HCT116 (cell line): ENCODE measurements at regions not wholly inside any gene's neighbourhood (a gene's known extent, or its start where the extent isn't known, plus 50 kb on each side); places are given as distances from the start of the nearest gene placed in this dataset.

ENCODE experiments used
- ATAC-seq: fragments of 200-7000 bp; cut with Tn5 transposase; 2 replicates; pipeline ENCODE4 v1.9.1; 2020; ENCODE audit warnings: mild to moderate bottlenecking, moderate library complexity
- BruUV-seq: library from RNA; stranded (reverse); fragments of 400-500 nt; replicated peaks from 2 replicates; lab custom pipeline; 2021; lab: Mats Ljungman, UMichigan
- CTCF ChIA-PET: fragments of 300-600 bp; sonication (Branson Sonifier 250); formaldehyde crosslinking; loops from one replicate; lab custom pipeline; 2021; ENCODE audit warnings: antibody characterized with exemption; lab: Charles Lee
- POLR2A ChIA-PET: fragments of 300-600, 350-600 bp; sonication (Branson Sonifier 250); formaldehyde crosslinking; loops from one replicate; lab custom pipeline; 2021; ENCODE audit warnings: antibody characterized with exemption; lab: Charles Lee
- RAD21 ChIA-PET, 2 experiments: fragments of 300-600 bp; sonication (Branson Sonifier 250); formaldehyde crosslinking; loops; one replicate each; lab custom pipeline; 2023; ENCODE audit warnings: low total read pairs in 2 of 2; ENCODE audit not compliant: uncharacterized antibody in 2 of 2, unreplicated experiment in 2 of 2, low non-redundant PET in 1 of 2; lab: Charles Lee
- DNase-seq: peaks from one replicate; pipeline ENCODE4 v3.0.0-alpha.2; 2010; ENCODE audit warnings: low read depth, low spot score
- H2AFZ ChIP-seq: fragments of 200-600 bp; shearing (Covaris generic), sonication (generic); 2 replicates; pipeline ENCODE4 v1.6.1; 2017; ENCODE audit warnings: low read depth, mixed run types, mixed read lengths, antibody characterized with exemption, low read length; ENCODE audit not compliant: poor library complexity, severe bottlenecking
- H3K27ac ChIP-seq: 2 replicates; pipeline ENCODE4 v1.5.1; 2012; ENCODE audit warnings: low read depth, low read length
- H3K27me3 ChIP-seq: fragments of 200-600 bp; sonication (generic); 2 replicates; pipeline ENCODE4 v1.6.1; 2016; ENCODE audit warnings: mixed run types, low read length, mixed read lengths; ENCODE audit not compliant: insufficient read depth
- H3K36me3 ChIP-seq, 2 experiments: fragments of 200-500 bp in 1 of 2; fragments of 200-600 bp in 1 of 2; sonication (Bioruptor generic) in 1 of 2; sonication (generic) in 1 of 2; 2 replicates each; pipeline versions ENCODE4 v1.5.1 to v1.6.1; 2014 to 2016; ENCODE audit warnings: low read length in 2 of 2, inconsistent platforms in 1 of 2, mixed read lengths in 1 of 2, mixed run types in 1 of 2; ENCODE audit not compliant: insufficient read depth in 2 of 2, control insufficient read depth in 1 of 2
- H3K4me1 ChIP-seq, 2 experiments: fragments of 200-600 bp in 1 of 2; sonication (generic) in 1 of 2; 2 replicates each; pipeline versions ENCODE4 v1.5.1 to v1.6.1; 2012 to 2017; ENCODE audit warnings: low read length in 2 of 2, inconsistent platforms in 1 of 2, mild to moderate bottlenecking in 1 of 2, mixed read lengths in 1 of 2, mixed run types in 1 of 2, moderate library complexity in 1 of 2; ENCODE audit not compliant: insufficient read depth in 2 of 2, control insufficient read depth in 1 of 2
- H3K4me2 ChIP-seq: fragments of 200-600 bp; sonication (generic); 2 replicates; pipeline ENCODE4 v1.6.1; 2017; ENCODE audit warnings: mixed run types, low read length, mixed read lengths
- H3K4me3 ChIP-seq, 2 experiments: fragments of 200-600 bp in 1 of 2; sonication (generic) in 1 of 2; replicated peaks in 1 of 2; 2 replicates each; pipeline ENCODE4 v1.5.1; 2011 to 2016; ENCODE audit warnings: low read length in 2 of 2, control low read depth in 1 of 2, low read depth in 1 of 2, mild to moderate bottlenecking in 1 of 2, mixed read lengths in 1 of 2, mixed run types in 1 of 2
- H3K79me2 ChIP-seq: fragments of 200-600 bp; sonication (generic); 2 replicates; pipeline ENCODE4 v1.6.1; 2017; ENCODE audit warnings: mild to moderate bottlenecking, mixed run types, low read length, moderate library complexity, mixed read lengths; ENCODE audit not compliant: insufficient read depth
- H3K9ac ChIP-seq: fragments of 200-600 bp; sonication (generic); 2 replicates; pipeline ENCODE4 v1.6.1; 2016; ENCODE audit warnings: low read length, mixed read lengths
- H3K9me2 ChIP-seq: fragments of 200-600 bp; sonication (generic), shearing (Covaris generic); 2 replicates; pipeline ENCODE4 v1.6.1; 2017; ENCODE audit warnings: mixed run types, mild to moderate bottlenecking, moderate library complexity; ENCODE audit not compliant: insufficient read depth
- H3K9me3 ChIP-seq, 2 experiments: fragments of 200-500 bp in 1 of 2; fragments of 200-600 bp in 1 of 2; sonication (Bioruptor generic) in 1 of 2; sonication (generic) in 1 of 2; 2 replicates each; pipeline ENCODE4 v1.6.1; 2014 to 2017; ENCODE audit warnings: low read length in 2 of 2, mixed read lengths in 2 of 2, inconsistent platforms in 1 of 2, low read depth in 1 of 2, mild to moderate bottlenecking in 1 of 2, mixed run types in 1 of 2, moderate library complexity in 1 of 2; ENCODE audit not compliant: control insufficient read depth in 1 of 2, insufficient read depth in 1 of 2
- H4K20me1 ChIP-seq: fragments of 200-600 bp; sonication (generic), shearing (Covaris generic); 2 replicates; pipeline ENCODE4 v1.6.1; 2017; ENCODE audit warnings: mixed run types, mild to moderate bottlenecking, moderate library complexity; ENCODE audit not compliant: insufficient read depth
- CBX3 ChIP-seq: IDR thresholded peaks from 2 replicates; pipeline ENCODE4 v1.6.1; 2012; ENCODE audit warnings: low read depth
- EGR1 ChIP-seq: IDR thresholded peaks from 2 replicates; pipeline ENCODE4 v1.6.1; 2012; ENCODE audit warnings: low read depth
- ELF1 ChIP-seq: IDR thresholded peaks from 2 replicates; pipeline ENCODE4 v1.6.1; 2012; ENCODE audit warnings: low read depth, borderline replicate concordance
- JUND ChIP-seq: IDR thresholded peaks from 2 replicates; pipeline ENCODE4 v1.6.1; 2012
- SRF ChIP-seq: IDR thresholded peaks from 2 replicates; pipeline ENCODE4 v1.6.1; 2012; ENCODE audit warnings: low read depth
- ZFX ChIP-seq: fragments of 450-650 bp; IDR thresholded peaks from 2 replicates; pipeline ENCODE4 v1.6.1; 2017
- intact Hi-C: fragments of 100-400 bp; cut with micrococcal nuclease; formaldehyde crosslinking; loops from 2 replicates; pipeline ENCODE4 v1.10.0; 2022
- TF ChIP-seq, protein P1 (sequence below), 3 experiments: fragments of 200-600 bp in 1 of 3; sonication (generic) in 1 of 3; IDR thresholded peaks in 2 of 3; conservative IDR thresholded peaks in 1 of 3; 2 replicates each; pipeline ENCODE4 v1.5.1; 2012 to 2017; ENCODE audit warnings: low read depth in 2 of 3, low read length in 2 of 3, antibody characterized with exemption in 1 of 3, borderline replicate concordance in 1 of 3, control low read depth in 1 of 3, mild to moderate bottlenecking in 1 of 3, mixed read lengths in 1 of 3, mixed run types in 1 of 3, moderate library complexity in 1 of 3; ENCODE audit not compliant: insufficient read depth in 1 of 3
- TF ChIP-seq, protein P2 (sequence below): IDR thresholded peaks from 2 replicates; pipeline ENCODE4 v1.6.1; 2012; ENCODE audit warnings: low read depth
- TF ChIP-seq, protein P3 (sequence below): IDR thresholded peaks from 2 replicates; pipeline ENCODE4 v1.6.1; 2011; ENCODE audit warnings: mild to moderate bottlenecking, low read length, moderate library complexity; ENCODE audit not compliant: insufficient replicate concordance; ENCODE audit errors: extremely low read depth

DNA sequence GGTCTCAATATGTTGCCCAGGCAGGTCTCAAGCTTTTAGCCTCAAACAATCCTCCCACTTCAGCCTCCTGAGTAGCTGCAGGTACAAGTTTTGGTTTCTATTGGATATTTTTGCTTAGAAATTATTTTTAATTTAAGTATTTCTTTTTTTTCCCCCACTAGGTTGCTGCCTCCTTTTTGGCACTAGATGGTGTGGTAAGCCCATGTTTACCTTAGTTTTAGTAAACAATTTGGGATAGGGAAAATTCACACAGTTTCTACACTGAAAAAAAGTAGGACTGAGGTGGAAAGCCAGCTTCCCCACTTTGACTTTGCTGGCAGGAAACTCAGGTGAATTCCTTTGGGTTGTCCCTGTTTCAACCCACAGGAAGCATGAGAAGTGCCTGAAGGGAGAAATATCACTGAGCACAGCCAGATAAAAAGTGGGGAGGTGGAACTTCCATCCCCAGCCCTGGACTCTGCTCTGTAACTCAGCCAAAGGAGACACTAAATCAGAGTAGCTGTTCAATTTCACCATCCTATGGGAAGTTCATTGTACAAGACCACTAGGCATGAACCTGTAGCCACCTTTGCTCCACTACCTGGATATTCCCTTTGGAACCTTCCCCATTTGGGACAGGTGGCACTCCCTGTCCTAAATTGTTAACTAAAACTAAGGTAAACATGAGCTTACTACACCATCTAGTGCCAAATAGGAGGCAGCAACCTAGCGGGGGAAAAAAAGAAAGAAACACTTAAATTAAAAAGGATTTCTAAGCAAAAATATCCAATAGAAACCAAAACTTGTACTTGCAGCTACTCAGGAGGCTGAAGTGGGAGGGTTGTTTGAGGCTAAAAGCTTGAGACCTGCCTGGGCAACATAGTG is 154.4 kb upstream of the FAT3 start:
- DNase-seq (no peak), ATAC-seq (no peak)
- intact Hi-C loops: no loop called here
- no peak overlapping the region for H3K4me2 ChIP-seq
- no TSS peak for BruUV-seq
- ChIA-PET RAD21 (no interaction called here), CTCF (no interaction called here), POLR2A (no interaction called here)
- H3K9me2 ChIP-seq: no peaks in the 10 kb centered on the region
- H3K79me2 ChIP-seq: no peaks in the 10 kb centered on the region
- no peaks in the 10 kb centered on the region for H3K4me1 ChIP-seq
- no peak overlapping the region for H3K4me3 ChIP-seq
- H3K36me3 ChIP-seq: no peaks in the 10 kb centered on the region
- H3K9me3 ChIP-seq: peaks cover 0 to 5% of the 10 kb centered on the region in 2 experiments; a peak in 2 of 4 replicates
- no peak overlapping the region for H2AFZ ChIP-seq
- no peaks in the 10 kb centered on the region for H3K27me3 ChIP-seq
- no peak overlapping the region for H3K9ac ChIP-seq
- H4K20me1 ChIP-seq: no peaks in the 10 kb centered on the region
- TF ChIP-seq EGR1: no peak
- TF ChIP-seq, protein P1, sequence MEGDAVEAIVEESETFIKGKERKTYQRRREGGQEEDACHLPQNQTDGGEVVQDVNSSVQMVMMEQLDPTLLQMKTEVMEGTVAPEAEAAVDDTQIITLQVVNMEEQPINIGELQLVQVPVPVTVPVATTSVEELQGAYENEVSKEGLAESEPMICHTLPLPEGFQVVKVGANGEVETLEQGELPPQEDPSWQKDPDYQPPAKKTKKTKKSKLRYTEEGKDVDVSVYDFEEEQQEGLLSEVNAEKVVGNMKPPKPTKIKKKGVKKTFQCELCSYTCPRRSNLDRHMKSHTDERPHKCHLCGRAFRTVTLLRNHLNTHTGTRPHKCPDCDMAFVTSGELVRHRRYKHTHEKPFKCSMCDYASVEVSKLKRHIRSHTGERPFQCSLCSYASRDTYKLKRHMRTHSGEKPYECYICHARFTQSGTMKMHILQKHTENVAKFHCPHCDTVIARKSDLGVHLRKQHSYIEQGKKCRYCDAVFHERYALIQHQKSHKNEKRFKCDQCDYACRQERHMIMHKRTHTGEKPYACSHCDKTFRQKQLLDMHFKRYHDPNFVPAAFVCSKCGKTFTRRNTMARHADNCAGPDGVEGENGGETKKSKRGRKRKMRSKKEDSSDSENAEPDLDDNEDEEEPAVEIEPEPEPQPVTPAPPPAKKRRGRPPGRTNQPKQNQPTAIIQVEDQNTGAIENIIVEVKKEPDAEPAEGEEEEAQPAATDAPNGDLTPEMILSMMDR (IDR thresholded peaks at IDR 0.05 in 2 of 3, conservative IDR thresholded peaks at IDR 0.05 in 1 of 3; ENCODE audit: borderline replicate concordance in 1 of 3, insufficient read depth in 1 of 3, low read depth in 2 of 3, low read length in 2 of 3): no peak
- TF ChIP-seq JUND: no peak
- TF ChIP-seq SRF: no peak
- no peak for TF ChIP-seq ZFX
- H3K27ac ChIP-seq: no peak overlapping the region

DNA sequence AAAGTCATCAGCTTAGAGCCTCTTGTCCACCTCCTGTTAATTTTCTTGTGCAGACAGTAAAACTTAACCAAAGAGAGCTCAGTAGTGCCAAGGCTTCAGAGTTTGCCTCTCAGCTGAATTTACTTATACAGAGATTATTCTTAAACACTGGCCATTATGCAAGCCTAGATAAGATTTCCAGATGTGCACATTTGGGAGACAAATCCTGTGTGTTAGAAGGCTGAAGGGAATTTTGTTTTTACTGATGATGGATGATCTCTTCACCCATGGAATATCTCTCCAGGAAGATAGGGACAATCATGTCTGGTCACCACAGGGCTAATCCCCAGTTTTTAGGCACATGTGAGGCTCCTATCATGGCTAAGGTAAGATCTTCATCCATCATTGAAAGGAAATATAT is 157.6 kb upstream of the FAT3 start:
- no peak overlapping the region for H3K27ac ChIP-seq
- no peaks in the 10 kb centered on the region for H3K27me3 ChIP-seq
- H2AFZ ChIP-seq: no peak overlapping the region
- H4K20me1 ChIP-seq: no peaks in the 10 kb centered on the region
- H3K79me2 ChIP-seq: no peaks in the 10 kb centered on the region
- DNase-seq (no peak), ATAC-seq (no peak)
- no peak overlapping the region for H3K4me2 ChIP-seq
- peaks cover 0 to 19% of the 10 kb centered on the region in 2 experiments; a peak in 2 of 4 replicates for H3K9me3 ChIP-seq
- no TSS peak for BruUV-seq
- H3K4me1 ChIP-seq: no peaks in the 10 kb centered on the region
- CTCF ChIA-PET: no interaction called here
- no peak overlapping the region for H3K9ac ChIP-seq
- intact Hi-C loops: no loop called here
- POLR2A ChIA-PET: no interaction called here
- H3K4me3 ChIP-seq: no peak overlapping the region
- no peaks in the 10 kb centered on the region for H3K36me3 ChIP-seq
- RAD21 ChIA-PET: no interaction called here
- no peaks in the 10 kb centered on the region for H3K9me2 ChIP-seq
- TF ChIP-seq, protein P2, sequence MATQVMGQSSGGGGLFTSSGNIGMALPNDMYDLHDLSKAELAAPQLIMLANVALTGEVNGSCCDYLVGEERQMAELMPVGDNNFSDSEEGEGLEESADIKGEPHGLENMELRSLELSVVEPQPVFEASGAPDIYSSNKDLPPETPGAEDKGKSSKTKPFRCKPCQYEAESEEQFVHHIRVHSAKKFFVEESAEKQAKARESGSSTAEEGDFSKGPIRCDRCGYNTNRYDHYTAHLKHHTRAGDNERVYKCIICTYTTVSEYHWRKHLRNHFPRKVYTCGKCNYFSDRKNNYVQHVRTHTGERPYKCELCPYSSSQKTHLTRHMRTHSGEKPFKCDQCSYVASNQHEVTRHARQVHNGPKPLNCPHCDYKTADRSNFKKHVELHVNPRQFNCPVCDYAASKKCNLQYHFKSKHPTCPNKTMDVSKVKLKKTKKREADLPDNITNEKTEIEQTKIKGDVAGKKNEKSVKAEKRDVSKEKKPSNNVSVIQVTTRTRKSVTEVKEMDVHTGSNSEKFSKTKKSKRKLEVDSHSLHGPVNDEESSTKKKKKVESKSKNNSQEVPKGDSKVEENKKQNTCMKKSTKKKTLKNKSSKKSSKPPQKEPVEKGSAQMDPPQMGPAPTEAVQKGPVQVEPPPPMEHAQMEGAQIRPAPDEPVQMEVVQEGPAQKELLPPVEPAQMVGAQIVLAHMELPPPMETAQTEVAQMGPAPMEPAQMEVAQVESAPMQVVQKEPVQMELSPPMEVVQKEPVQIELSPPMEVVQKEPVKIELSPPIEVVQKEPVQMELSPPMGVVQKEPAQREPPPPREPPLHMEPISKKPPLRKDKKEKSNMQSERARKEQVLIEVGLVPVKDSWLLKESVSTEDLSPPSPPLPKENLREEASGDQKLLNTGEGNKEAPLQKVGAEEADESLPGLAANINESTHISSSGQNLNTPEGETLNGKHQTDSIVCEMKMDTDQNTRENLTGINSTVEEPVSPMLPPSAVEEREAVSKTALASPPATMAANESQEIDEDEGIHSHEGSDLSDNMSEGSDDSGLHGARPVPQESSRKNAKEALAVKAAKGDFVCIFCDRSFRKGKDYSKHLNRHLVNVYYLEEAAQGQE: no peak
- TF ChIP-seq ZFX: no peak
- TF ChIP-seq ELF1: no peak
- TF ChIP-seq CBX3: no peak
- TF ChIP-seq, protein P3, sequence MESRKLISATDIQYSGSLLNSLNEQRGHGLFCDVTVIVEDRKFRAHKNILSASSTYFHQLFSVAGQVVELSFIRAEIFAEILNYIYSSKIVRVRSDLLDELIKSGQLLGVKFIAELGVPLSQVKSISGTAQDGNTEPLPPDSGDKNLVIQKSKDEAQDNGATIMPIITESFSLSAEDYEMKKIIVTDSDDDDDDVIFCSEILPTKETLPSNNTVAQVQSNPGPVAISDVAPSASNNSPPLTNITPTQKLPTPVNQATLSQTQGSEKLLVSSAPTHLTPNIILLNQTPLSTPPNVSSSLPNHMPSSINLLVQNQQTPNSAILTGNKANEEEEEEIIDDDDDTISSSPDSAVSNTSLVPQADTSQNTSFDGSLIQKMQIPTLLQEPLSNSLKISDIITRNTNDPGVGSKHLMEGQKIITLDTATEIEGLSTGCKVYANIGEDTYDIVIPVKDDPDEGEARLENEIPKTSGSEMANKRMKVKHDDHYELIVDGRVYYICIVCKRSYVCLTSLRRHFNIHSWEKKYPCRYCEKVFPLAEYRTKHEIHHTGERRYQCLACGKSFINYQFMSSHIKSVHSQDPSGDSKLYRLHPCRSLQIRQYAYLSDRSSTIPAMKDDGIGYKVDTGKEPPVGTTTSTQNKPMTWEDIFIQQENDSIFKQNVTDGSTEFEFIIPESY: no peak
